K562 (cell line): ENCODE measurements at regions not wholly inside any gene's neighbourhood (a gene's known extent, or its start where the extent isn't known, plus 50 kb on each side); places are given as distances from the start of the nearest gene placed in this dataset.

ENCODE experiments used
- ATAC-seq: fragments of 200-7000 bp; cut with Tn5 transposase; 3 replicates; pipeline ENCODE4 v1.9.1; 2020; ENCODE audit warnings: moderate library complexity
- BruUV-seq: library from RNA; stranded (reverse); fragments of 400-500 nt; replicated peaks from 2 replicates; lab custom pipeline; 2021; lab: Mats Ljungman, UMichigan
- CTCF ChIA-PET: fragments of 300-600 bp; formaldehyde crosslinking; extraction: SDS; loops from one replicate; lab custom pipeline; 2021; ENCODE audit warnings: low intra/inter-chr PET ratio; lab: Yijun Ruan, JAX
- POLR2A ChIA-PET: fragments of 300-600, 350-650 bp; sonication (Branson Sonifier 250); formaldehyde crosslinking; extraction: SDS; loops from one replicate; lab custom pipeline; 2021; ENCODE audit warnings: antibody characterized with exemption, inconsistent platforms; lab: Yijun Ruan, JAX
- DNase-seq, 4 experiments: peaks; one replicate each; pipeline versions ENCODE4 v3.0.0 to v3.0.0-alpha.2; 2011 to 2018; ENCODE audit warnings: low spot score in 3 of 4, mixed read lengths in 3 of 4; ENCODE audit errors: extremely low read depth in 1 of 4
- FAIRE-seq: peaks from 2 replicates; lab custom pipeline; 2011; peaks lifted over from hg19 to GRCh38; lab: Jason Lieb, UNC
- H2AFZ ChIP-seq: 2 replicates; pipeline ENCODE4 v1.6.0; 2011; ENCODE audit warnings: low read depth, low read length, control low read depth, inconsistent platforms
- H3K27ac ChIP-seq: fragments of 200-600 bp; 3 replicates; pipeline ENCODE4 v1.8.0; 2011; ENCODE audit warnings: low read depth, mild to moderate bottlenecking, control low read depth, inconsistent platforms, low read length, moderate library complexity, mixed read lengths; ENCODE audit errors: extremely low read depth
- H3K27me3 ChIP-seq, 2 experiments: fragments of 300-600 bp in 1 of 2; 2 replicates in 1 of 2; 3 replicates in 1 of 2; pipeline versions ENCODE4 v1.6.0 to v1.8.0; 2011; ENCODE audit warnings: inconsistent platforms in 2 of 2, low read length in 2 of 2, mild to moderate bottlenecking in 1 of 2, mixed read lengths in 1 of 2, moderate library complexity in 1 of 2; ENCODE audit not compliant: control insufficient read depth in 2 of 2, insufficient read depth in 2 of 2
- H3K36me3 ChIP-seq: fragments of 300-600 bp; 3 replicates; pipeline ENCODE4 v1.8.0; 2011; ENCODE audit warnings: mild to moderate bottlenecking, low read length, inconsistent platforms; ENCODE audit not compliant: control insufficient read depth, insufficient read depth
- H3K4me1 ChIP-seq, 2 experiments: fragments of 200-600 bp in 1 of 2; replicated peaks in 1 of 2; 2 replicates in 1 of 2; 3 replicates in 1 of 2; pipeline versions ENCODE4 v1.5.1 to v1.8.0; 2011; ENCODE audit warnings: inconsistent platforms in 2 of 2, low read length in 2 of 2, mild to moderate bottlenecking in 1 of 2, mixed read lengths in 1 of 2, moderate library complexity in 1 of 2; ENCODE audit not compliant: control insufficient read depth in 2 of 2, insufficient read depth in 2 of 2
- H3K4me2 ChIP-seq: 2 replicates; pipeline ENCODE4 v1.6.1; 2011; ENCODE audit warnings: low read length, control low read depth, inconsistent platforms, mixed read lengths; ENCODE audit not compliant: insufficient read depth
- H3K4me3 ChIP-seq: fragments of 200-600 bp; sonication (generic), shearing (Covaris generic); 2 replicates; pipeline ENCODE4 v1.5.1; 2016; ENCODE audit warnings: control low read depth, inconsistent platforms
- H3K79me2 ChIP-seq: fragments of 200-600 bp; 3 replicates; pipeline ENCODE4 v1.8.0; 2011; ENCODE audit warnings: low read length, inconsistent platforms; ENCODE audit not compliant: control insufficient read depth, insufficient read depth
- H3K9ac ChIP-seq, 2 experiments: 2 replicates each; pipeline versions ENCODE4 v1.6.0 to v1.6.1; 2011; ENCODE audit warnings: low read depth in 2 of 2, low read length in 2 of 2, control low read depth in 1 of 2, inconsistent platforms in 1 of 2, mild to moderate bottlenecking in 1 of 2, mixed read lengths in 1 of 2; ENCODE audit not compliant: insufficient read depth in 1 of 2
- H3K9me1 ChIP-seq: one replicate; pipeline ENCODE4 v1.6.0; 2011; ENCODE audit warnings: inconsistent platforms, mild to moderate bottlenecking, low read length, moderate library complexity; ENCODE audit not compliant: control insufficient read depth, insufficient read depth
- H3K9me3 ChIP-seq: replicated peaks from 2 replicates; pipeline ENCODE4 v1.5.1; 2011; ENCODE audit warnings: low read depth, low read length, inconsistent platforms; ENCODE audit not compliant: control insufficient read depth, insufficient read depth
- H4K20me1 ChIP-seq: replicated peaks from 2 replicates; pipeline ENCODE4 v1.6.1; 2011; ENCODE audit warnings: low read length, inconsistent platforms, mixed read lengths; ENCODE audit not compliant: control insufficient read depth, insufficient read depth
- ATF3 ChIP-seq, 2 experiments: fragments of 450-650 bp in 1 of 2; sonication (generic) in 1 of 2; formaldehyde crosslinking in 1 of 2; IDR thresholded peaks in 1 of 2; conservative IDR thresholded peaks in 1 of 2; 2 replicates each; pipeline versions ENCODE4 v1.6.1 to v1.8.1; 2016 to 2023; ENCODE audit warnings: mild to moderate bottlenecking in 2 of 2, moderate library complexity in 2 of 2, inconsistent platforms in 1 of 2, missing genetic modification reagents in 1 of 2
- HDAC8 ChIP-seq: fragments of 450-650 bp; IDR thresholded peaks from 2 replicates; pipeline ENCODE4 v1.6.1; 2016; ENCODE audit warnings: mild to moderate bottlenecking, missing genetic modification characterization, moderate library complexity, missing compliant biosample characterization
- KLF1 ChIP-seq: fragments of 450-650 bp; IDR thresholded peaks from 2 replicates; pipeline ENCODE4 v1.6.1; 2016; ENCODE audit warnings: missing genetic modification characterization, missing compliant biosample characterization
- NCOA2 ChIP-seq, 2 experiments: fragments of 450-650 bp; IDR thresholded peaks; 2 replicates each; pipeline ENCODE4 v1.6.1; 2018; ENCODE audit warnings: mild to moderate bottlenecking in 2 of 2, moderate library complexity in 1 of 2; ENCODE audit not compliant: partially characterized antibody in 2 of 2
- RFX7 ChIP-seq: fragments of 250-450 bp; sonication (Bioruptor Pico); IDR thresholded peaks from 2 replicates; pipeline ENCODE4 v1.5.1; 2021; ENCODE audit warnings: mild to moderate bottlenecking
- WGBS: fragments of 100-300 bp; shearing (Covaris generic); methylation state at CpG from one replicate; pipeline ENCODE4 v1.1.6; 2016; ENCODE audit warnings: low coverage, mixed read lengths; ENCODE audit not compliant: insufficient coverage; ENCODE audit errors: missing lambda C conversion rate; 5-methylcytosine and 5-hydroxymethylcytosine counted together
- in situ Hi-C: fragments of 300-500 bp; cut with MboI; formaldehyde crosslinking; loops from 4 replicates; pipeline ENCODE4 v1.15.0; 2018; ENCODE audit warnings: inconsistent platforms, mixed read lengths
- intact Hi-C: fragments of 100-400 bp; cut with micrococcal nuclease; formaldehyde crosslinking; loops from 2 replicates; pipeline ENCODE4 v1.14.2; 2022

GRCh38 chr1:108072776-108073175, 107.8 kb upstream of the VAV3 start:
- POLR2A ChIA-PET, result no interaction called here
- no peak overlapping the region for H3K4me2 ChIP-seq
- ATAC-seq (no peak), FAIRE-seq (no peak), DNase-seq (no peak)
- H3K9me3 ChIP-seq, result no peaks in the 10 kb centered on the region
- no TSS peak for BruUV-seq
- intact Hi-C loops (loop anchor here (5.0 kb wide), 1 partner anchor 50 kb away; no protein-coding TSS in a partner anchor), in situ Hi-C loops (no loop called here)
- H2AFZ ChIP-seq, result no peak overlapping the region
- H3K9ac ChIP-seq, result no peak overlapping the region
- H3K9me1 ChIP-seq, result no peaks in the 10 kb centered on the region
- H4K20me1 ChIP-seq, result no peaks in the 10 kb centered on the region
- H3K4me3 ChIP-seq, result no peak overlapping the region
- H3K79me2 ChIP-seq, result no peaks in the 10 kb centered on the region
- WGBS, result 6% methylated on average over 1 of the region's 1 CpG
- no peak overlapping the region for H3K27ac ChIP-seq
- no peaks in the 10 kb centered on the region; a peak in 1 of 5 replicates for H3K4me1 ChIP-seq
- H3K27me3 ChIP-seq, result no peaks in the 10 kb centered on the region
- no peaks in the 10 kb centered on the region for H3K36me3 ChIP-seq
- CTCF ChIA-PET, result no interaction called here
- TF ChIP-seq ATF3 (IDR thresholded peaks at IDR 0.05), result no peak
- no peak for TF ChIP-seq ATF3 (CRISPR knock-in tag; conservative IDR thresholded peaks at IDR 0.05)
- TF ChIP-seq RFX7 (CRISPR knock-in tag), result no peak
- TF ChIP-seq KLF1 (tag), result no peak
- TF ChIP-seq NCOA2 (IDR thresholded peaks at IDR 0.05; ENCODE audit: partially characterized antibody in 2 of 2), result no peak
- TF ChIP-seq HDAC8 (tag), result no peak
